Epidermal melanocyte (primary cell): ENCODE measurements at regions not wholly inside any gene's neighbourhood (a gene's known extent, or its start where the extent isn't known, plus 50 kb on each side); places are given as distances from the start of the nearest gene placed in this dataset.
"Not testable (repeated sequence)": the region's sequence is repeated elsewhere in the genome, so short reads cannot be mapped to it uniquely, and the experiment has no call there.

Experiments used
- DNase-seq: peaks from one replicate; pipeline ENCODE4 v3.0.0; 2011; ENCODE audit warnings: low spot score; ENCODE audit not compliant: insufficient read length

DNA sequence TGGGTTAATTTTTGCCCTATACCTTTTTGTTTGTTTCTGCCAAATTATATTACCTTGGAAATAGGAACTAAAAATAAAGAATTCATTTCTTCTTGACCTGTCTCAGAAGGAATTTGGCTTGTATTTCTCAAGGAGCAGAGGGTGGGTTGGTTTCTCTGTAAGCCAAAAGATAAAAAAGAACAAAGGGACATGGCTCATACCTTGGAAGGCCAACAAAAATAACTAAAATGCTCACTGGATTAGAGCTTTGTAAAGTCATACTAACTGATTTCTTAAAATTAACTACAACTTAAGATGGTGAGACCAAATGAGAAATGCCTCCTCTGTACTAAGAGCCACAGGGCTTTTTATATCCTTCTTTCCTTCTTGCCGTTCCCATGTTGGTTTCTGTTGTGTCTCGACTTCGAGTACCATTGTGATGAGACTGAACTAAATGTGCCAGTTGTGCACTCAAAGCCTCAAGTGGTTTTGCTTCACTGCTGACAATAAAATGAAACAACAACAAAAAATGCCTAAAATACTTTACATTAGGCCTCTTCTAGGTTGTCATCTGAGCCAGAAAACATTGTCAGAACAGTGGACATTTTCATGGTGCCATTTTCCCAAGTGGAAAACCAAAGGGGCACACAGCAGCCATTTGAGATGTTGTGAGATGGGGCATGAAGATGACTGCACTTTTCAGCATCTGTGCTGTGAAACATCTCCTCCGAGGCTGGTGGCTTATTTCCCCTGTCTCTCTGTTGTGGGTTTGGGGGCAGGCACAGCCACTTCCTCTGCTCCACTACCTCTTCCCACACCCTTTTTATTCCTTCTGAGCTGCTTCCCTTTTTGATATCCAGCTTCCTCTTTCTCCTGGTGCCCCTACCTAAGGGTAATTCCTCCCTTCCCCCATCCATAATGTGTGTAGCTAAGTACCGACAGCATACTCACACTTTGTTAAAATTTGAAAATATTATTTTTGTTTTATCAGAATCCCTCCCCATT lies 51.8 kb upstream of the AGR3 start:
- no peak for DNase-seq

DNA sequence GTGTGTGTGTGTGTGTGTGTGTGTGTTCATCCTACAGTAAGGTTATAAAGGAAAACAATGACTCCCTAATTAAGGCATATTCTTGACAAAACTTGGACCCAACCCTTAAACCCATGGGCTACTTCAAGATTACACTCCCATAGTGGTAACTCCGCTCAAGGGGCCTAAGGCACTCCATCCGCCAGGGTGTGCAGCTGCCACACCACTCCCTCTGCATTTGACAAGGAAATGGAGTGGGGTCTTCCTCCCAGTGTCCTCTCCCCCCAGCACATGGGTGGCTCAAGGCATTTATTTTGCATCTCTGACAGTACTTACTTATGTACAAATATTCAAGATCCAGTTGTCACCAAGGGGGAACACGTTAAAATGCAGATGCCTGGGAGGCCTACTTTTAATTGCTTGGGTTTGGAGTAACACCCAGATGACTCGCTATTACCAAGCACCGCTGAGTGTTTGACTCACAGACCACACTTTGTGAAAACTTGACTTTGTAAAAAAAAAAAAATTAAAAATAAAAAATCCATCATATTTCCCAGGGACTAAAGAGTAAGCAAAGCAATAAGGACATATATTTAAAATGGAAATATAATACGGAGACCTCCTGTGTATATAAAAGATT lies 53.0 kb upstream of the AGR3 start:
- no peak for DNase-seq

DNA sequence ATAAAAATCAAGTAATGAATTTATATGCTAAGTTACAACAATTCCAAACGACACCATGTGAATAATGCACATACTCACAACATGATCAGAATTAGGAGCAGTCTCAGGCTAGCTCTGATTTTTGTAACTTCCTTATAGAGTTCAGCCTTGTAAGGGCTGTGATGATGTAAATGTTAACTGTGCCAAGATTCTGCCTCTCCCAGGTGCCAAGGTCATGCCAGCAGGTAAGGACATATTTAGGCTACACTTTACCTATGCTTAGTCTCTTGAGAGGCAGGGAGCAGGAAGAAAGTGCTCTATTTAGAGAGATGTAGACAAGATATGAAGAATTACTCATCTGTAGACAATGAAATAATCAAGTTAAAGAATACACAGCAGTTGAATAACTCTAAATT lies 53.6 kb upstream of the AGR3 start:
- DNase-seq: no peak

DNA sequence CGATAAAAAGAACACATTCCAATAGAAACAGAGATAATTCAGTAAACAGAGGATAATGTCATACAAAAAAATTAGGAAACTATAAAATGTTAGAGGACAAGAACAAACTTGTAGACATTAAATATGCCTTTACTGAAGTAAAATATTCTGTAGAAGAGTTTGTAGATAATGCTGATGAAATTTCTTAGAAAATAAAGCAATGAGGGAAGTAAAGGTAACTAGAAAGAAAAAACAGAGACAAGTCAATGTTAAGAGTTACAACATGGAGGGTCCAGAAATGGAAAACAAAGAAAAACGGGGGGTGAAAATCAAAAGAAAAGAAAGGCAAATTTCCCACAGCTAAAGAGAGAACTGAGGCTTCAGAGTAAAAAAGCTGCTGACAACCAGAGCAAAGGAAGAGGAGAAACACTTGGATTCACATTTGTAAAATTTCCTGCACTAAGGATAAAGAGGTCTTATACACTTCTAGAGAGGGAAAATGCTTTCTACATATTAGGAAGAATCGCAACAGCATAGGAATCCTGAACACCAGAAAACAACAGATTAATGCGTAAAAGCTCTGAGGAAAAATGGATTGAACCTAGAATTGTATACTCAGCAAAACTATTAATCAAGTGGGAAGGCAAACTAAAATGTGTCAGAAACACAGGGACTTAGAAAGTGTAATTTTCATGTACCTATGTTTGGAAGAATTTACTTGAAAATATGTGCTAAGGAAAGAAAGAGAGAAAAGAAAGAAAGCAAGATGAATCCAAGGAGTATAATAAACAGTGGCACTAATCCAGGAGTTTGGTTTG lies 55.0 kb upstream of the AGR3 start:
- no peak for DNase-seq

DNA sequence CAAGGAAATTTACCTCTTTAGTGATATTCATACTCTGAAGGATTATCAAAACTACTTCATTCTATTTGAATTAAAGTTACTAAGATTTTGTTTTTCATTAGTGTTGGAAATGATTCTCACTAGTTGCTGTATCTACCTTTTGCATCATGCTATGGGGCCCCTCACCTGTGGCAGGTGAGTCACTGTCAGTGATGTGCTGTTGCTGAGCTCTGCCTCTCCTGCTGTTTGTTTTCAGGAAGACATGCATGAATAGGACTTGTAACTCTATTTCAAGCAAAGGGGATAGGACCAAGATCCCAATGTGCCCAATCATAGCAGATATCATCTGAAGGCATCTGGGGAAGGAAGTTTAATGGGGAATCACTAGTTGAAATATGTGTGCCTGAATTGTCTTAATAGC lies 57.4 kb upstream of the AGR3 start:
- DNase-seq: no peak

DNA sequence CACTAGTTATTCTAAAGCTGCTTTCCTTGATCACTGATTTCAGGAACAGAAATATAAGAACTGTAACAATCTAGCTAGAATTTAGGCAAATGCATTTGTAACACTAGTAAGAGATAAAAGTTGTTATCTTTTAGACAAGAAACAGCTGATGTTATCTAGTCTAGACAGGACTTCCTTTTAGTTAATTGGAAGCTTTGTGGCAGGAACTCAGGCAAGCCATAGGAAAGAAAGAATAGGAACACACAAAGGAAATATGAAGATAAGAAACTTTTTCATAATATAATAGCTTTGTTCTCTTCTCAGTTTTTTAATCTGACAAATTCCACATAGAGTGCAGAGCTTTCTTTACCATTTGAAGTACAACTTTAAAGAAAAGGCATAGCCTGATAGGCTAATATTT lies 59.0 kb upstream of the AGR3 start:
- no peak for DNase-seq

DNA sequence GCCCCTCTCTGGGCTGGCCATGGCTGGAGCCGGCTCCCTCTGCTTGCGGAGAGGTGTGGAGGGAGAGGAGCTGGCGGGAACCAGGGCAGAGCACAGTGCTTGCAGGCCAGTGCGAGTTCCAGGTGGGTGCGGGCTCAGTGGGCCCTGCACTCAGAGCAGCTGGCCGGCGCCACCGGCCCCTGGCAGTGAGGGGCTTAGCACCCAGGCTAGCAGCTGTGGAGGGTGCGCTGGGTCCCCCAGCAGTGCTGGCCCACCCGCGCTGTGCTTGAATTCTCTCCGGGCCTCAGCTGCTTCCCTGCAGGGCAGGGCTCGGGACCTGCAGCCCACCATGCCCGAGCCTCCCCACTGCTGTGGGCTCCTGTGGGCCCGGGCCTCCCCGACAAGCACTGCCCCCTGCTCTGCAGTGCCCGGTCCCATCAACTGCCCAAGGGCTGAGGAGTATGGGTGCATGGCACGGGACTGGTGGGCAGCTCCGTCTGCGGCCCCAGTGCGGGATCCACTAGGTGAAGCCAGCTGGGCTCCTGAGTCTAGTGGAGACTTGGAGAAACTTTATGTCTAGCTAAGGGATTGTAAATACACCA lies 61.2 kb upstream of the AGR3 start:
- no peak for DNase-seq

DNA sequence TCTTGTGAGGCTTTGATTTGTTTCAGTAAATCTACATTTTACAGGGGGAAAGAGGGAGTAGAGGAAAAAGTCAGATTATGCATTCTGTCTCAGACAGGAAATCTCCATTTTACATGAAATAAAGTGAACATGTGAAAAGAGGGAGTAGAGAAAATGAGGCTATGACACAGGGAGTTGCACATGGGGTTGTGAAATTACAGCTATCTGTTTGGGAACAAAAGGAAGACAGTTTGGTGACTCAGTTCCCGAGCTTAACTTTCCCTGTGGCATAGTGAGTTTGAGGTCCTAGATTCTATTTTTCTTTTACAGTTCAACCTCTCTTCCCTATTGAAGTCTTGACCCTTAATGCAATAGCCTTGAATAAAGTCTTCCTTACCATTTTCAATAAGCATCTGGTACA lies 63.2 kb upstream of the AGR3 start:
- no peak for DNase-seq

DNA sequence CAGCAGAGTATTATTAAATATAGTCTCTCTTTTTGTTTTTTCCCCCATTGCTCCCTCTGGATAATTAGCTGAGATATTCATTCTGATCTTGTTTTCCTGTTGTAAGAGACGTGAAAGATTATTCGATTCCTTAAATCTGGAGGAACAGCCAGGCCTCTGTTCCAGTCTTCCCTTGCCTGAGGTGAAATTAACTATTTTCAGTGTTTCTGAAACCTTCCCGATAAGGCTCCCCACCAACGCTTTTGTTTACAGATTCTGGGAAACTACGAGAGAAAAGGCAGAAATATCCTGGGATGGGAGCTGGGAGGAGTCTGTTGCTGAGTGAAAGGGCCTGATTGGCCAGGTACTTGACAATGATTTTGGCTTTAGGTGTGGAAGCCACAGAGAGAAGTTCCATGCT lies 63.6 kb upstream of the AGR3 start:
- DNase-seq: peak; percentile 46

DNA sequence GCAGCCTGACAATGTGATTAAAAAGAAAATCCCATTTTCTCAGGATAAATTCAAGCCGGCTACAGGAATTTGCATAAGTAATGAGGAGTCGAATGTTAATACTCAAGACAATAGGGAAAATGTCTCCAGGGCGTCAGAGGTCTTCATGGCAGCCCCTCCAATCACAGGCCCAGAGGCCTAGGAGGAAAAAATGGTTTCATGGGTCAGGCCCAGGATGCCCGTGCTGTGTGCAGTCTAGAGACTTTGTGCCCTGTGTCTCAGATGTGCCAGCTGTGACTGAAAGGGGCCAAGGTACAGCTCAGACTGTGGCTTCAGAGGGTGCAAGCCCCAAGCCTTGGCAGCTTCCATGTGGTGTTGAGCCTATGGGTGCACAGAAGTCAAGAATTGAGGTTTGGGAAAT lies 66.3 kb upstream of the AGR3 start:
- DNase-seq: not testable (repeated sequence)

DNA sequence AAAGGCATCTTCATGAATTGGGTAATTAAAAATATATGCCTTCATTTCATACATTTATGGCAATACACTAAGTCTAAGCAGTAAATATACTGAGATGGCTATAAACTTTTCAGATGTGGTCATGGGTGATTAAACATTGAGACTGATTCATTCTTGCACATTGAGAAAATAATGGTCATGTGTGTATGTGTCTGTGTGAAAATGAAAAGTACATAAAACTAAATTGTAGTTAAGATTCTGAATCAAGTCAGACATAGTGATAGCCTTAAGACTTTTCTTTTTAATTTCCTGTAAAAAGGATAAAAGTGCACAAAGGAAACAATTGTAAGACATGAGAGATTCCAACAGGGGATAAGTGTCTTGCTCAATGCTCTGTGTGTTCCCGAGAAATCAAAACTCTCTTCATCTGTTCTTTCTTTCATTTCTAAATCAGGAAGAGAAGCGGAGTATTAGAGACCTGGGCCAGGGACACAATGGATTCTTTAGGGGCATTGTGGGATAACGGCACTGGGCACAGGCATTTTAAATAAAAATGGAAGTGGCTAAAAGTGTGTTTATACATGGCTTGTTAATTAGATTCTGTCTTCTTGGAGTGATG lies 69.8 kb upstream of the AGR3 start:
- peak; percentile 61 for DNase-seq

DNA sequence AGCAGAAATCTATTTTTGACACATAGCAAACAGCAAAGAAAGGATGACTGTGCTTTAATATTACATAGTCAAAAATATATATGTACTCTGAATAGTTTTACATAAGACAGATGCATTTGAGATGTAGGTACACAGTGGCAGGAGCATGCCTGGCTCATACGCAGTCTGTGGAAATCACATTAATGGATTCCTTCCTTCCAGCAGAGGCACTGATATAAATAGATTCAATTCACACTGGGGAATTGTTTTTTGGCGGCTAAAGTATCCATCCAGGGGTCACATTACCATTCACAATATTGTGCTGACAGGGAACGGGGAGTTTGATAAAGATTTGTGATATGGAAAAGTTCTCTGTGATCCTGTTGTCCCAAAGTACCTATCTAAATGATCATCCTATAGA lies 72.5 kb upstream of the AGR3 start:
- no peak for DNase-seq

DNA sequence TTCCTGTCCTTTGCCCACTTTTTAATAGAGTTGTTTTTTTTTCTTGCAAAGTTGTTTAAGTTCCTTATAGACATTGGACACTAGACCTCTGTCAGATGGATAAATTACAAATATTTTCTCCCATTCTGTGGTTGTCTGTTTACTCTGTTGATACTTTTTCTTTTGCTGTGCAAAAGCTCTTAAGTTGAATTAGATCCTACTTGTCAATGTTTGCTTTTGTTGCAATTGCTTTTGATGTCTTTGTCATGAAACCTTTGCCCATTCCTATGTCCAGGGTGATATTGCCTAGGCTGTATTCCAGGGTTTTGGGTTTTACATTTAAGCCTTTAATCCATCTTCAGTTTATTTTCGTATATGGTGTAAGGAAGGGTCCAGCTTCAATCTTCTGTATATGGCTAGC lies 76.9 kb upstream of the AGR3 start:
- no peak for DNase-seq

DNA sequence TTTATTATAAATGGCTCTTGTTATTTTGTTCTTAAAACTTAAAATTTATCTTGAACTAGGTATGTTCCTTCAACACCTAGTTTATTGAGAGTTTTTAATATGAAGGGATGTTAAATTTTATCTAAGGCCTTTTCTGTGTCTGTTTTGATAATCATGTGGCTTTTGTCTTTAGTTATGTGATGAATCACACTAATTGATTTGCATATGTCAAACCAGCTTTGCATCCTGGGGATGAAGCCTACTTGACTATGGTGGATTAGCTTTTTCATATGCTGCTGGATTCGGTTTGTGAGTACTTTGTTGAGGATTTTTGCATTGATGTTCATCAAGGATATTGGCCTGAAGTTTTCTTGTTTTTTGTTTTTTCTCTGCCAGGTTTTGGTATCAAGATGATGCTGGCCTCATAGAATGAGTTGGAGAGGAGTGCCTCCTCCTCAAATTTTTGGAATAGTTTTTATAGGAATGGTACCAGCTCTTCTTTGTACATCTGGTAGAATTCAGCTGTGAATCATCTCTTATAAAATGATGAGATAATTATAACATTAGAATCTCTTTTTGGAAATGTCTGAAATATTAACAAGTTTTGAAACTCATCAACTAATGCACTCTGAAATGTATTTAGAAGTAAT lies 78.7 kb upstream of the AGR3 start:
- DNase-seq: no peak

DNA sequence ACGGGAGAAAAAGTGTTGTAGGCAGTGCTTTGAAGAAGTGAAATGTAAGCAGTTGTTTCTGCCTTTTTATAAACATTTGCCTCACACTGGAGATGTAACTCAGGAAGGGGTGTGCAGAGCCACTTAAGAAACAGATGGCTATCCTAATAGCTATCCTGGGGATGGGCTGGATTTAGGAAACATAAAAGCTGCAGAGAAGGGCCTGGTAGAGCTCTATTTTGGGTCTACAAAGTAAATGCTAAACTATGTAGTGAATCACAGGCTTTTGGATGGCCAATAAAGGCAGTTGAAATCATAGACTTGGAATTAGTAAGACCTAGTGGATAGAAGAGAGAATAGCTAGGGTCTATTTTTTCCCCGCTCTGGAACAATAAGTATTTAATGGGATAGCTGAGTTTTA lies 79.9 kb upstream of the AGR3 start:
- DNase-seq: no peak

DNA sequence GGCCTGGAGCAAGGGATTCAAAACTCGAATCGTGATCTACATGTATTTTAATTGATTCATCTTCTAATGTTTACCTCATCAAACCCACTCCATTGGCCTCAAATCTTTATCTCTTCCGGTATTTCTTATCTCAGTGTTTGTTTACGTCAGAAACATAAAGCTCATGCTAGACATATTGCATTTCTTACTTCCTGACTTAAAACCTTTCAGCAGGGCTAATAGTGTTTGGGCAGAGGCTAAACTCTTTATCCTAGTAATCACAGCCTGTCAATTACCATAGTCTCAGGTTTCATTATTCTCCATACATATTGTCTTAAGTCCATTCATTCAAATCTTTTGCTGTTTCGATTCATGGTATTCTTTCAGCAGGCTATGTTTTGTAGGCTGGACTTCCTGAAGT lies 81.3 kb upstream of the AGR3 start:
- DNase-seq: no peak

DNA sequence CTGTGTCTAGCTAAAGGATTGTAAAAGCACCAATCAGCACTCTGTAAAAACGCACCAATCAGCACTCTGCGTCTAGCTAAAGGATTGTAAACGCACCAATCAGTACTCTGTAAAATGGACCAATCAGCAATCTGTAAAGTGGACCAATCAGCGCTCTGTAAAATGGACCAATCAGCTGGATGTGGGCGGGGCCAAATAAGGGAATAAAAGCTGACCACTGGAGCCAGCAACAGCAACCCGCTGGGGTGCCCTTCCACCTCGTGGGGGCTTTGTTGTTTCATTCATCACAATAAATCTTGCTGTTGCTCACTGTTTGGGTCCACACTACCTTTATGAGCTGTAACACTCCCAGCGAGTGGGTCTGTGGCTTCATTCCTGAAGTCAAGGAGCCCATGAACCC lies 83.9 kb upstream of the AGR3 start:
- DNase-seq: not testable (repeated sequence)

DNA sequence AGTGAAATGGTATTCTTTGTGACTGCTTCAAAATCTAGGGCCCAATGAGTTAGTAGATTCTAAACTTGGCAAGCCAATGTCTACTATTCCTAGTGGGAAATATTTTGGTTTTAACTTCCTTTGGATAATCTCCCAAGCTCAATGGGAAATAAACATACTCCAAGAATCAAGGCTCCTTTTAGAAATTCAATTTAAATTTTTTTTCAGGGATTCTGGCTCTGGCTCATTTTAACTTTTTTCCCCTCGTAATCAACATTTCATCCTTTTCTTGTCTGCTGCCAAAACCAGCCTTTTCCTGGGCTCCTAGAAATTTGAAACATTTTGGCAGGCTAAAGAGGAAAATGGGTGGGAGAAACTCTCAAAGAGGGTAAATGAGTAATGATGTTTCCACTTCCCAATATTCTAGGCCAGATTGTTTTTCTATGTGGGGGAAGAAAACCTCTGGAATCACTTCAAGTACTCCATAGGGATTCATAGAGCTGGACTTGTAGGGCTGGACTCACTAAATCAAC lies 85.6 kb upstream of the AGR3 start:
- DNase-seq: no peak

DNA sequence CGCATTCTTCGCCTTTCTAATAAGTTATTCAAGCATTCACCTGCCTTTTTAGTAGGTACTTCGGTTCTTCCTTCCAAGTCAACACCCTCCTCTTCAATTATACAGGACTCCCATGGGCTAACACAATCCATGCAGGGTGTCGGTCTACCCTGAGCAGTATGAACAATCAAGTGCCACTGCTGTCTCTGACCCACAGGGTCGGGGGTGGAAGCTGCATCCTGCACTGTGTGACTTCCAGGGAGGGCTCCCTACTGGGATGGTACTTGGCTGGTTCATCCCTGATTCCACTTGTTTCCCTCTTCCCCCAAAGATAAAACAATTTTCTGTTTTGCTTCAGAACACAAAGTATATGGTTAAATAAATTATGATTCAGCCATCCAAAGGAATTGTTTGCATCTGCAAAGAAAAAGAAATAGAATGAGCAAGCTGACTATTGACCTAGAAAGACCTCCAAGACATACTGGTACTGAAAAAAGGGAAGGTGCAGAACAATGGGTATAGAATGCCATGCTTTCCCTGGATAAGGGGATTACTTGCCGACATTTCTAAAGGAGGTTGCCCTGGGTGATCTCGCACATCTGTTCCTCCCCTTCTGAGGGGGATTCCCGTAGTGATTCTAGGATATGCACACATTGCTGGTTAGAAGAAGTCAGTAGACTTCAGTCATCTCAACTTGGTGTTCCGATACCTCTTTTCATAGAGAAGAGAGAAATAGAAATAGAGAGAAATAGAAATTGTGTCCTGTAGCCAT lies 89.1 kb upstream of the AGR3 start:
- no peak for DNase-seq

DNA sequence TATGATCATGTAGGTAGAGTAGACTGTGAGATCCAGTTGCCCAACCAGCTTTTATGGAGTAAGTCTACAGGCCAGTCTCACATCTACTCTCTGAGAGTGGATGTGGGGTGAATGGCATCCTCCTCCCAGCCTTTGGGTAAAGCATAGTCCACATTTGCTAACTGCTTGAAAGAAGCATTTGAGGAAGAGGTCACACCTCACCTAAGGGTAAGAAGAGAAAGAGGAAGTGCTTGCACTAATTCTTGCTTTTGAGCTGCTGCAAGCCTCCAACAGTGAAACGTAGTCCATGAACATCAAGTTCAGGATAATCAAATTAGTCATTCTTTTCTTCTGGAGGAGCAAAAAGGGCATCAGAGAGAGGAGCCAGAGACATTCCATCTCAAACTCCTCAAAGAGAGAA lies 93.9 kb upstream of the AGR3 start:
- no peak for DNase-seq
